ENCODE measurements at regions not wholly inside any gene's neighbourhood (a gene's known extent, or its start where the extent isn't known, plus 50 kb on each side); places are given as distances from the start of the nearest gene placed in this dataset.

DNA sequence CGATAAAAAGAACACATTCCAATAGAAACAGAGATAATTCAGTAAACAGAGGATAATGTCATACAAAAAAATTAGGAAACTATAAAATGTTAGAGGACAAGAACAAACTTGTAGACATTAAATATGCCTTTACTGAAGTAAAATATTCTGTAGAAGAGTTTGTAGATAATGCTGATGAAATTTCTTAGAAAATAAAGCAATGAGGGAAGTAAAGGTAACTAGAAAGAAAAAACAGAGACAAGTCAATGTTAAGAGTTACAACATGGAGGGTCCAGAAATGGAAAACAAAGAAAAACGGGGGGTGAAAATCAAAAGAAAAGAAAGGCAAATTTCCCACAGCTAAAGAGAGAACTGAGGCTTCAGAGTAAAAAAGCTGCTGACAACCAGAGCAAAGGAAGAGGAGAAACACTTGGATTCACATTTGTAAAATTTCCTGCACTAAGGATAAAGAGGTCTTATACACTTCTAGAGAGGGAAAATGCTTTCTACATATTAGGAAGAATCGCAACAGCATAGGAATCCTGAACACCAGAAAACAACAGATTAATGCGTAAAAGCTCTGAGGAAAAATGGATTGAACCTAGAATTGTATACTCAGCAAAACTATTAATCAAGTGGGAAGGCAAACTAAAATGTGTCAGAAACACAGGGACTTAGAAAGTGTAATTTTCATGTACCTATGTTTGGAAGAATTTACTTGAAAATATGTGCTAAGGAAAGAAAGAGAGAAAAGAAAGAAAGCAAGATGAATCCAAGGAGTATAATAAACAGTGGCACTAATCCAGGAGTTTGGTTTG is 55.0 kb upstream of the AGR3 start:
- DNase-seq: no peak
- intact Hi-C loops (cut with micrococcal nuclease): no loop called here
- TF ChIP-seq CTCF (IDR thresholded peaks at IDR 0.05): no peak
- no peaks in the 10 kb centered on the region for H3K36me3 ChIP-seq (ENCODE audit: control insufficient read depth, insufficient read depth, low read length)
- Mint-ChIP-seq H3K4me1 (peaks cover 11 to 19% of the 10 kb centered on the region in 2 donors), H3K27ac (no peak overlapping the region), H3K27me3 (ENCODE audit: low read depth in 2 of 2) (no peaks in the 10 kb centered on the region), H3K9me3 (no peaks in the 10 kb centered on the region), H3K36me3 (no peaks in the 10 kb centered on the region), H3K4me3 (no peak overlapping the region)
- H3K4me3 ChIP-seq (ENCODE audit: low read length): no peak overlapping the region
- H3K4me1 ChIP-seq (ENCODE audit: control insufficient read depth, insufficient read depth, low read length): peaks cover 13% of the 10 kb centered on the region
- H3K27me3 ChIP-seq (ENCODE audit: control insufficient read depth, insufficient read depth, low read length): no peaks in the 10 kb centered on the region
- ATAC-seq: no peak
- H3K9me3 ChIP-seq (ENCODE audit: control insufficient read depth, insufficient read depth, low read length): no peaks in the 10 kb centered on the region
- no peak overlapping the region for H3K27ac ChIP-seq (ENCODE audit: low read length)
- 93% methylated on average over 3 of the region's 4 CpGs for WGBS (ENCODE audit: insufficient coverage)

GRCh38 chr7:16939161-16939560 is 57.4 kb upstream of the AGR3 start:
- H3K4me1 Mint-ChIP-seq: peaks cover 5 to 7% of the 10 kb centered on the region in 2 donors
- intact Hi-C loops (cut with micrococcal nuclease): no loop called here
- Histone ChIP-seq H3K27me3 (ENCODE audit: control insufficient read depth, insufficient read depth, low read length) (no peaks in the 10 kb centered on the region), H3K36me3 (ENCODE audit: control insufficient read depth, insufficient read depth, low read length) (no peaks in the 10 kb centered on the region), H3K4me1 (ENCODE audit: control insufficient read depth, insufficient read depth, low read length) (no peaks in the 10 kb centered on the region), H3K27ac (ENCODE audit: low read length) (no peak overlapping the region), H3K4me3 (ENCODE audit: low read length) (no peak overlapping the region), H3K9me3 (ENCODE audit: control insufficient read depth, insufficient read depth, low read length) (no peaks in the 10 kb centered on the region)
- no peak overlapping the region for H3K27ac Mint-ChIP-seq
- TF ChIP-seq CTCF (IDR thresholded peaks at IDR 0.05): no peak
- peaks cover 0 to 2% of the 10 kb centered on the region in 2 donors for H3K9me3 Mint-ChIP-seq
- H3K27me3 Mint-ChIP-seq (ENCODE audit: low read depth in 2 of 2): no peaks in the 10 kb centered on the region
- no peaks in the 10 kb centered on the region for H3K36me3 Mint-ChIP-seq
- ATAC-seq (no peak), DNase-seq (no peak)
- H3K4me3 Mint-ChIP-seq: no peak overlapping the region

DNA sequence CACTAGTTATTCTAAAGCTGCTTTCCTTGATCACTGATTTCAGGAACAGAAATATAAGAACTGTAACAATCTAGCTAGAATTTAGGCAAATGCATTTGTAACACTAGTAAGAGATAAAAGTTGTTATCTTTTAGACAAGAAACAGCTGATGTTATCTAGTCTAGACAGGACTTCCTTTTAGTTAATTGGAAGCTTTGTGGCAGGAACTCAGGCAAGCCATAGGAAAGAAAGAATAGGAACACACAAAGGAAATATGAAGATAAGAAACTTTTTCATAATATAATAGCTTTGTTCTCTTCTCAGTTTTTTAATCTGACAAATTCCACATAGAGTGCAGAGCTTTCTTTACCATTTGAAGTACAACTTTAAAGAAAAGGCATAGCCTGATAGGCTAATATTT is 59.0 kb upstream of the AGR3 start:
- no peak for TF ChIP-seq CTCF (IDR thresholded peaks at IDR 0.05)
- peaks cover 0 to 4% of the 10 kb centered on the region in 2 donors for H3K4me1 Mint-ChIP-seq
- intact Hi-C loops (cut with micrococcal nuclease): no loop called here
- Histone ChIP-seq H3K27me3 (ENCODE audit: control insufficient read depth, insufficient read depth, low read length) (no peaks in the 10 kb centered on the region), H3K9me3 (ENCODE audit: control insufficient read depth, insufficient read depth, low read length) (no peaks in the 10 kb centered on the region), H3K4me1 (ENCODE audit: control insufficient read depth, insufficient read depth, low read length) (no peaks in the 10 kb centered on the region), H3K4me3 (ENCODE audit: low read length) (no peak overlapping the region), H3K27ac (ENCODE audit: low read length) (no peak overlapping the region), H3K36me3 (ENCODE audit: control insufficient read depth, insufficient read depth, low read length) (no peaks in the 10 kb centered on the region)
- H3K9me3 Mint-ChIP-seq: peaks cover 0 to 2% of the 10 kb centered on the region in 2 donors
- H3K27me3 Mint-ChIP-seq (ENCODE audit: low read depth in 2 of 2): peaks cover 0 to 3% of the 10 kb centered on the region in 2 donors
- H3K27ac Mint-ChIP-seq: no peak overlapping the region
- DNase-seq: no peak
- H3K36me3 Mint-ChIP-seq: no peaks in the 10 kb centered on the region
- H3K4me3 Mint-ChIP-seq: no peak overlapping the region
- no peak for ATAC-seq
